ENCODE measurements at regions not wholly inside any gene's neighbourhood (a gene's known extent, or its start where the extent isn't known, plus 50 kb on each side); places are given as distances from the start of the nearest gene placed in this dataset.
"Not testable (repeated sequence)": the region's sequence is repeated elsewhere in the genome, so short reads cannot be mapped to it uniquely, and the experiment has no call there.

DNA sequence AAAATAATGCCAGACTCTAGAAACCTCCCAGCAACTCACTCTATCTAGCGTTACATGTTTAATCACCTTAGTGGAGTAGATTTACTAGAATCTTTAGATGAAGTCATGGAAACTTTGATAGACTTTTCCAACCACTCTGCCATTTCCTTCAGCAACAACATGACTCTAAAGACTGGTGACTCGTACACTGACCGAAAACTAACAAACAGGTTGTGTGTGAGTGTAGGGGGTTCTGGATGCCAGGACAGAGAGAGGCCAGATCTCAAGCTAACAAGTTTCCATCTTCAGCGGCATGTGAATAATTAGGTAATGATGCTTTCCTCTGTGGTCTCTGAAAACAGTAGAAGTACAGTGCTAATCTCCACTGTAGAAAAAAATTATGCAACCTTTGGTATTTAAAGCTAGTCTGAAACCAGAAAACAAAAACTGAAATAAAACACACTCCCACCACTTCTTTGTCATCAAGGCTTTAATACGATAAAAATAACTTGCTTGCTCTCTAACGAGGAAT lies 286.4 kb downstream of the PRDM5 start:
- no peak for DNase-seq

DNA sequence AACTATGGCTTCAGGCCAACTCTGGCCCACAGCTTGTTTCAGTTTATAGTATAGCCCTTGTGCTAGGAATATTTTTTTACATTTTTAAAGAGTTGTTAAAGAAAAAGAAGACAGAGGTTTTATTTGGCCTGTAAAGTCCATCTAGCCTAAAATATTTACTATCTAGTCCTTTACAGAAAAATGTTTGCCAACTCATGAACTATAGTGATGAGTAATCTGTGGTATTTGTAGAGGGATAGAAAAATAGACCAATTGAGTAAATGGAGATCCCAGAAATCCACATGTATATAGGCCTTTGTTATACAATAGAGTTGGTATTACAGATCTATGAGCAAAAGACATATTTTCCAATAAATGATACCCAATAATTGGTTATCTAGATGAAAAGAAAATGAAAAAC lies 288.7 kb downstream of the PRDM5 start:
- DNase-seq = no peak

DNA sequence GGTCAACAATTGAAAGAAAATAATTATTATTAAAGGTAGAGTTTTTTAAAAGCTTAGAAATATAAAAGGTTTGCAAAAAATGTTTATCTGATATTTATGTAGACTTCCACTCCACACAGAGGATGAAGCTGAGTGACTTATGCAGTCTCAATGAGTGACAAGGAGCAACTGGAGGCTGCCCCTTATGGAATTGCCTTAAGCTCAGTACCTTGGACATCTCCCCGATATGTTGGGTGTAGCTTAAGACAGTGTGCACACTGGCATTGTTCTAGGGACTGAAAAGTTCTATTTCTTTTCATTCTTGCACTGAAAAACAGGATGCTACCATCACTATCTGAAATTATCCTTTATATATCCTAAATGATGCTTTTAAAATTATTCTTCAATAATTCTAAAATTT lies 292.1 kb downstream of the PRDM5 start:
- DNase-seq = no peak

DNA sequence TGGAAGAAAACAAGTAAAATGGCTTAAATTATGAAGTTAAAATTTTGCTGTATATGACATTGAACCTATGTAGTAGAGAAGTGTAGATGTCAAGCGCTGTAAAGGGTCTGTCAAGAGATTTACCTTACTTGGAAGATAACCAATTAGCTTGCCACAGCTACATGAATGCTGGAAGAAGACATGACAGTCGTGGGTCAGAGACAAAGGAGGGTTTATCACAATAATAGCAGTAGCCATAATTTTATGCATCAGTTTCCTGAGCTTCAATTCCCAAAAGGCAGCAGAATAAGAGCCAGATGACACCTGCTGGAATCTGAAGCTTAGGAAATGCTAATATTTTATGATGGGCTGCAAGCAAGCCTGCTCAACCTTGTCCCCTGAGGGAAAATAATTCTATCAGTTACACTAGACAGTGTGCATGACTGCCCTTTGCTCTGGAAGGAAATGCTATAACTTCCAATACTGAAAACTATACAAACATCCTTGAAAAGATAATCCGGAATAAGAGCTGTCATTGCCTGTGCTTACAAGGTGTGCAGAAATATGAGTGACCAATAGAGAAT lies 292.9 kb downstream of the PRDM5 start:
- DNase-seq = no peak

GRCh38 chr4:120622601-120623000 lies 299.9 kb downstream of the PRDM5 start:
- DNase-seq = no peak

DNA sequence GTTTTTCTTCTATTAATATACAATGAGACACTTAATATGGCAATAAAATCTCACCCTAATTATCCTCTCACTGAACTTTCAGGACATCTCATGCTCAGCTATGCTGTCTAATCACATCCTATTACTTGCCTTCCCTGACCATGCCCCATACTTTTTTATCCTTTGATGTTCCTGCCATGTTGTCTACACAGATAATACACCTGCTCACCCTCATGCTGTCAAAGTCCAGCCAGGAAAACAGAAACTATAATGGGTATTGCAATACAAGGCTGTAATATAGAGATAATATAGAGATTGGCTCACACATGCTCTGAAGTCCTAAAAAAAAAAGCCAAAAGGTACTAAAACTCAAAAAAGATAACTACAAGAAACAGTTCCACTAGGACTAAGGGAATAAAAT lies 305.4 kb downstream of the PRDM5 start:
- no peak for DNase-seq

- DNase-seq = no peak
Observed at GRCh38 chr4:120616041-120616440, 306.5 kb downstream of the PRDM5 start.

GRCh38 chr4:120613778-120614177 lies 308.7 kb downstream of the PRDM5 start:
- DNase-seq = no peak

DNA sequence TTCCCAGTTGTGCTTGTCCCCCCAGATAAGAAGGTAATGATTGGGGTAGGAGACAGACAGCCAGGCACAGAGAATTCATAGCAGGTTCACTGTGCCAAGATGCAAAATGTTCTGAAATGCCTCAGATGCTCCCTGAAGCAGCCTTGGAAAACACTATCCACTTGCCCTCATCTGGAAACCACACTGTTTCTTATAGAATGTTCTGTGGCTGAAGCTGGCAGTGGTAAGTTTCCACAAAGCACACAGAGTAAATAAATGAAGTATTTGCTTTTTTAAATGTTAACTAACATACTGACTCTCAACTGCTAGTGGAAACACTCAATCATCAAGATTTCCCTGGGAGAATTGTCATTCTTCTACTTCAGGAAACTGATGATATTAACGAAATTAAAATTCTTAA lies 311.4 kb downstream of the PRDM5 start:
- DNase-seq = no peak

DNA sequence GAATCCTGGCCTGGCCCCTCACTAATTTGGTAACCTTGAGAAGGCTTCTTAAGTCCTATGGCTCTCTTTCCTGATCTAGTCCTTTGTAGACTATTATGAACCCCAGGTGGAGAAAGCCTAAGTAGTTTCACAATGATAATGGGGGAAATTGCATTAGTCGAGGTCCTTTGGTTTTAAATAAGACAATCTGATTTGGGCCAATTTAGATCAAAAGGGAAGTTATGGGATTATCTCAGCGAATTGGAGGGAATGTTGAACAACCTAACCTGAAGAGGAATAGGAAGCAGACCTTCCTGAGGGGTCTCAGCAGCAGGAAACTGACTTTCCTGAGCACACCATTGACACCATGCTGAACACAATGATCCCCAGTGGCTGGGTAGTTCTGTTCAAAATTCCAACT lies 331.5 kb downstream of the PRDM5 start:
- DNase-seq = no peak

- no peak for DNase-seq
Observed at GRCh38 chr4:120589787-120590186, 332.7 kb downstream of the PRDM5 start.

DNA sequence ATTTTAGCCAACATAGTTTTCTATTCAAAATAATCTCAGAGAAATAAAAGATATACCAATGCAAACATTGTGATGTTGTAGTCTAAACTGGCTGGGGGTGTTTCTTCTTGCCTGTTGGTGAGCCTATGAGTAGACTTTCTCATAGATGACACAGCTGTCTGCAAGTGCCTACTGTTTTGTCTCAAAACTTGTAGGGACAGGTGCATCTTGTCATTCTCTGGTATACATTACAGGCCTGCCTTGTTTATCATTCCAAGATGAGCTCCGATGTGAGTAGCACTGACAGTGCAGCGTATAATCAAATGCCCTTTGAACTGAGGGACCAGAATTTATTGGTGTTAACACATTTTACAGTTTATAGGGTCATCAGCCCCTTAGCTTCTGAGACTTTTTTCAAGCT lies 353.8 kb downstream of the PRDM5 start:
- peak; percentile 29 for DNase-seq

DNA sequence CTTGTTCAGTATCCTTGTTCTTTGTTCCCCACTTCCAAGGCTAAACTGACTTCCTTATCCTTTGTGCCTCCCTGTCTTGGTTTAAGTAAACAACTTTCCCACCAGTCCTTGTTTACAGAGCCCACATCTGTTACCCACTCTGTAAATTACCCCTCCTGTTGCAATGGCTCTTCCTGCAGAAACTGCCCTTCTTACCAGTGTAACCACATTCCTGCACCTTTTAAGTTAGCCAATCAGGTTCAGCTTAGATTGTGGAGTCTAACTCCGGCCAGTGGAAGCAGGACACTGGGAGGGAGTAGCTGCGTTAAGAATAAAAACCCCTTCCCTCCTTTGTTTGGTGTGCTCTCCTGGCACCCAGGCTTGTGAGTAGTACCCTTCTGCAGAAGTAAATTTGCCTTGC lies 360.9 kb downstream of the PRDM5 start:
- no peak for DNase-seq

- DNase-seq = no peak
Observed at GRCh38 chr4:120557372-120557771, 365.2 kb downstream of the PRDM5 start.

DNA sequence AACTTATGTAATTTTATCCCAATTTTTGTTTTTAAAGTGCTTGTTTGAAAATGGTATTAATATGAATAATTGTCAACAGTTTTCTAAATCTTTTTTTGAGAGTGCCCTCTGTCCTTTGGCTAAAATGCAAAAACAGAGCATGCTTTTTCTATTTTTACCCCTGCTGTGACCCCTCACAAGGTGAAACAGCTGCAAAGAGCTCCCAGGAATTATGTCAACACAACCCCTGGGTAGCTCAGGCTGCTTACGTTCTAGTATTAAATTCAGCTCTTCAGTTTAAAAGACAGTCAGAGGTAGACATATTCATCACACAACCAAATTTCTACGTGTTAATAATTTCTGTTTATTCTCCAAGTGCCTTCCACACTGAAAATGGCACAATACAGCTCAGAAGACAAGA lies 367.5 kb downstream of the PRDM5 start:
- DNase-seq = no peak

GRCh38 chr4:120554086-120554485 lies 368.4 kb downstream of the PRDM5 start:
- DNase-seq = no peak

- DNase-seq = not testable (repeated sequence)
Observed at GRCh38 chr4:120550624-120551220, 371.8 kb downstream of the PRDM5 start.

- DNase-seq = no peak
Observed at GRCh38 chr4:120549011-120549570, 373.4 kb downstream of the PRDM5 start.

GRCh38 chr4:120545391-120545790 lies 377.1 kb downstream of the PRDM5 start:
- DNase-seq = no peak

- no peak for DNase-seq
Observed at GRCh38 chr4:120544838-120545237, 377.7 kb downstream of the PRDM5 start.

DNA sequence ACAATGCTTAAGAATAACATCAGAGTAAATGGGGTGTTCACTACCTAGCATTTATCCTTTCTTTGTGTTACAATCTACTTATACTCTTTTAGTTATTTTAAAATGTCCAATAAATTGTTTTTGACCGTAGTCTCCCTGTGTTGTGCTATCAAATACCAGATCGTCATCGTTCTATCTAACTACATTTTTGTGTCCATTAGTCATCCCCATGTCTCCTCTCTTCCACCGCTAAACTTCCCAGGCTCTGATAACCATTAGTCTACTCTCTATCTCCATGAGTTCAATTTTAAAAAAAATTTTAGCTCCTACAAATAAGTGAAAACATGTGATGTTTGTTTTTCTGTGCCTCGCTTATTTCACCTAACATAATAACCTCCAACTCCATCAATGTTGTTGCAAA lies 381.9 kb downstream of the PRDM5 start:
- DNase-seq = no peak

GRCh38 chr4:120536884-120537283 lies 385.6 kb downstream of the PRDM5 start:
- no peak for DNase-seq

DNA sequence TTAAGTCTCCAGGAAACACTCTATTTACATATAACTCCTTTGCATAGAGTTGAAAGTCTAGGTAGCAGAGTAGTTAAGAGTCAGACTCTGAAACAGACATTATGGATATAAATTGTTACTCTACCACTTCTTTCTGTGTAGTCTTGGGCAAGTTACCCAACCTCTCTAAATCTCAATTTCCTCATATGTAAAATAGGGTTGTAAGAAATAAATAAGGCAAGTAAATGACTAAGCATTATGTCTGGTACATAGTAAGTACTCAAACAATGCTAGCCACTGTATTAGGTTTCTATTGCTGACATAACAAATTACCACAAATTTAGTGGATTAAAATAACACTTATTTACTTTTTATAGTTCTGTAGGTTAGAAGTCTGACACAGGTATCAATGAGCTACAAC lies 394.1 kb downstream of the PRDM5 start:
- DNase-seq = no peak

- DNase-seq = no peak
Observed at GRCh38 chr4:120526033-120526432, 396.5 kb downstream of the PRDM5 start.

All from renal pelvis (tissue), 1 donor.